ENCODE measurements at regions not wholly inside any gene's neighbourhood (a gene's known extent, or its start where the extent isn't known, plus 50 kb on each side); places are given as distances from the start of the nearest gene placed in this dataset.

DNA sequence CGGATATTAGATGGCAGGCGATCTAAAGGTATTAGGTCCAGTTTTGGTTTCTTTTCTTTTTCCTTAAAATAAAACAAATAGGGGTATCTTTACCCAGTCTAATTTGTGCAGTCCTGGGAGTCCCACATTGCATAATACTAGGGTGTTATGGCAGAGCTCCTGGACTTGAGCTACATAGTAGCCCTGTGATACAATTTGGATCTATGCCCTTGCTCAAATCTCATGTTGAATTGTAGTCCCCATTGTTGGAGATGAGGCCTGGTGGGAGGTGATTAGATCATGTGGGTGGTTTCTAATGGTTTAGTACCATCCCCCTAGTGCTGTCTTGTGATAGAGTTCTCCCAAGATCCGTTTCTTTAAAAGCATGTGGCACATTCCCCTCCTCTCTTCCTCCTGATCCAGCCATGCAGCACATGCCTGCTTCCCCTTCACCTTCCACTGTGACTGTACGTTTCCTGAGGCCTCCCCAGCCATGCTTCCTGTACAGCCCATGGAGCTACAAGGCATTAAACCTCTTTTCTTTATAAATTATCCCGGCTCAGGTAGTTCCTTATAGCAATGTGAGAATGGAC, 141.9 kb downstream of the RPS24 start:
- no peak for TF ChIP-seq POLR2A (IDR thresholded peaks at IDR 0.05)
- TF ChIP-seq, protein P1, sequence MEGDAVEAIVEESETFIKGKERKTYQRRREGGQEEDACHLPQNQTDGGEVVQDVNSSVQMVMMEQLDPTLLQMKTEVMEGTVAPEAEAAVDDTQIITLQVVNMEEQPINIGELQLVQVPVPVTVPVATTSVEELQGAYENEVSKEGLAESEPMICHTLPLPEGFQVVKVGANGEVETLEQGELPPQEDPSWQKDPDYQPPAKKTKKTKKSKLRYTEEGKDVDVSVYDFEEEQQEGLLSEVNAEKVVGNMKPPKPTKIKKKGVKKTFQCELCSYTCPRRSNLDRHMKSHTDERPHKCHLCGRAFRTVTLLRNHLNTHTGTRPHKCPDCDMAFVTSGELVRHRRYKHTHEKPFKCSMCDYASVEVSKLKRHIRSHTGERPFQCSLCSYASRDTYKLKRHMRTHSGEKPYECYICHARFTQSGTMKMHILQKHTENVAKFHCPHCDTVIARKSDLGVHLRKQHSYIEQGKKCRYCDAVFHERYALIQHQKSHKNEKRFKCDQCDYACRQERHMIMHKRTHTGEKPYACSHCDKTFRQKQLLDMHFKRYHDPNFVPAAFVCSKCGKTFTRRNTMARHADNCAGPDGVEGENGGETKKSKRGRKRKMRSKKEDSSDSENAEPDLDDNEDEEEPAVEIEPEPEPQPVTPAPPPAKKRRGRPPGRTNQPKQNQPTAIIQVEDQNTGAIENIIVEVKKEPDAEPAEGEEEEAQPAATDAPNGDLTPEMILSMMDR (IDR thresholded peaks at IDR 0.05): no peak
